Endometrial microvascular endothelial cells (primary cell): ENCODE measurements at regions not wholly inside any gene's neighbourhood (a gene's known extent, or its start where the extent isn't known, plus 50 kb on each side); places are given as distances from the start of the nearest gene placed in this dataset.

Experiments
- in situ Hi-C: cut with HindIII; loops from 2 replicates; pipeline ENCODE4 v1.10.0; 2017; ENCODE audit warnings: low sequenced_read_pairs, low pct_unique_long_range_greater_than_20kb; ENCODE audit errors: inconsistent ontology term

GRCh38 chr13:50310734-50311133 lies 295.5 kb downstream of the KCNRG start:
- in situ Hi-C loops: no loop called here

GRCh38 chr13:50318887-50319286 lies 303.6 kb downstream of the KCNRG start:
- in situ Hi-C loops: no loop called here

- in situ Hi-C loops: no loop called here
Observed at GRCh38 chr13:50319635-50320255, 304.5 kb downstream of the KCNRG start.

- in situ Hi-C loops: no loop called here
Observed at GRCh38 chr13:50320271-50320862, 305.1 kb downstream of the KCNRG start.

GRCh38 chr13:50322006-50322405 lies 306.8 kb downstream of the KCNRG start:
- in situ Hi-C loops: no loop called here

- in situ Hi-C loops: no loop called here
Observed at GRCh38 chr13:50323440-50324065, 308.3 kb downstream of the KCNRG start.

GRCh38 chr13:50326271-50326670 lies 311.0 kb downstream of the KCNRG start:
- in situ Hi-C loops: no loop called here

- in situ Hi-C loops: no loop called here
Observed at GRCh38 chr13:50326811-50327210, 311.6 kb downstream of the KCNRG start.

GRCh38 chr13:50334115-50334778 lies 319.0 kb downstream of the KCNRG start:
- in situ Hi-C loops: no loop called here

- in situ Hi-C loops: no loop called here
Observed at GRCh38 chr13:50334944-50335343, 319.7 kb downstream of the KCNRG start.

- in situ Hi-C loops: no loop called here
Observed at GRCh38 chr13:50339271-50339670, 324.0 kb downstream of the KCNRG start.

- in situ Hi-C loops: no loop called here
Observed at GRCh38 chr13:50340146-50340545, 324.9 kb downstream of the KCNRG start.

GRCh38 chr13:50340551-50341287 lies 325.5 kb downstream of the KCNRG start:
- in situ Hi-C loops: no loop called here

- in situ Hi-C loops: no loop called here
Observed at GRCh38 chr13:50341526-50341925, 326.3 kb downstream of the KCNRG start.

GRCh38 chr13:50344717-50345116 lies 329.5 kb downstream of the KCNRG start:
- in situ Hi-C loops: no loop called here

GRCh38 chr13:50345804-50346203 lies 330.6 kb downstream of the KCNRG start:
- in situ Hi-C loops: no loop called here

GRCh38 chr13:50348371-50348770 lies 333.1 kb downstream of the KCNRG start:
- in situ Hi-C loops: no loop called here

- in situ Hi-C loops: no loop called here
Observed at GRCh38 chr13:50352720-50353480, 337.7 kb downstream of the KCNRG start.
